H1 (cell line): ENCODE measurements at regions not wholly inside any gene's neighbourhood (a gene's known extent, or its start where the extent isn't known, plus 50 kb on each side); places are given as distances from the start of the nearest gene placed in this dataset.

ENCODE experiments used
- CTCF ChIA-PET: fragments of 300-600 bp; sonication (Branson Sonifier 250); formaldehyde crosslinking; loops from one replicate; lab custom pipeline; 2021; ENCODE audit not compliant: partially characterized antibody; lab: Charles Lee
- POLR2A ChIA-PET: fragments of 300-600 bp; sonication (Branson Sonifier 250); formaldehyde crosslinking; loops from one replicate; lab custom pipeline; 2021; ENCODE audit warnings: inconsistent platforms; ENCODE audit not compliant: partially characterized antibody; lab: Charles Lee
- DNase-seq, 2 experiments: peaks; one replicate each; pipeline versions ENCODE4 v3.0.0 to v3.0.0-alpha.2; 2010 to 2022; ENCODE audit warnings: low spot score in 2 of 2, low read depth in 1 of 2, mixed read lengths in 1 of 2
- FAIRE-seq: peaks from 2 replicates; lab custom pipeline; 2011; peaks lifted over from hg19 to GRCh38; lab: Jason Lieb, UNC
- H2AFZ ChIP-seq: 2 replicates; pipeline ENCODE4 v1.8.1; 2012; ENCODE audit warnings: low read length, inconsistent platforms
- H2AK5ac ChIP-seq: 2 replicates; pipeline ENCODE4 v1.6.1; 2013; ENCODE audit warnings: low read depth, low read length
- H2BK120ac ChIP-seq: replicated peaks from 2 replicates; pipeline ENCODE3; 2013; ENCODE audit warnings: low read depth, low read length, inconsistent platforms
- H2BK12ac ChIP-seq: 2 replicates; pipeline ENCODE4 v1.6.1; 2013; ENCODE audit warnings: low read depth, low read length
- H2BK15ac ChIP-seq: 2 replicates; pipeline ENCODE4 v1.6.1; 2013; ENCODE audit warnings: low read length
- H2BK20ac ChIP-seq: 2 replicates; pipeline ENCODE4 v1.6.1; 2013; ENCODE audit warnings: low read length
- H2BK5ac ChIP-seq: 2 replicates; pipeline ENCODE4 v1.6.1; 2013; ENCODE audit warnings: low read depth, low read length
- H3K14ac ChIP-seq: 2 replicates; pipeline ENCODE4 v1.6.1; 2013; ENCODE audit warnings: inconsistent platforms; ENCODE audit not compliant: insufficient read length
- H3K18ac ChIP-seq: 2 replicates; pipeline ENCODE4 v1.6.1; 2013; ENCODE audit warnings: low read length; ENCODE audit errors: extremely low read depth
- H3K23ac ChIP-seq: 2 replicates; pipeline ENCODE4 v1.6.1; 2013; ENCODE audit warnings: inconsistent platforms; ENCODE audit not compliant: insufficient read length
- H3K23me2 ChIP-seq: 2 replicates; pipeline ENCODE4 v1.6.1; 2013; ENCODE audit warnings: low read depth, low read length
- H3K27ac ChIP-seq: 2 replicates; pipeline ENCODE4 v1.6.1; 2011; ENCODE audit warnings: low read depth, low read length, inconsistent platforms
- H3K27me3 ChIP-seq, 4 experiments: replicated peaks in 1 of 4; 1 replicate in 1 of 4; 2 replicates in 3 of 4; pipeline versions ENCODE4 v1.6.1 to v1.8.1; 2011 to 2013; ENCODE audit warnings: low read length in 3 of 4, mild to moderate bottlenecking in 3 of 4, inconsistent platforms in 2 of 4, mixed read lengths in 2 of 4, moderate library complexity in 1 of 4; ENCODE audit not compliant: control insufficient read depth in 3 of 4, insufficient read depth in 3 of 4; ENCODE audit errors: extremely low read depth in 1 of 4
- H3K36me3 ChIP-seq, 4 experiments: 2 replicates each; pipeline versions ENCODE4 v1.6.1 to v1.8.1; 2011 to 2013; ENCODE audit warnings: mild to moderate bottlenecking in 4 of 4, low read length in 3 of 4, moderate library complexity in 2 of 4, control low read depth in 1 of 4, inconsistent platforms in 1 of 4; ENCODE audit not compliant: insufficient read depth in 4 of 4, control insufficient read depth in 2 of 4
- H3K4ac ChIP-seq: replicated peaks from 2 replicates; pipeline ENCODE3; 2013; ENCODE audit warnings: low read length, low read depth, mixed read lengths, inconsistent platforms; ENCODE audit not compliant: insufficient read length
- H3K4me1 ChIP-seq, 4 experiments: replicated peaks in 1 of 4; 1 replicate in 1 of 4; 2 replicates in 3 of 4; pipeline versions ENCODE4 v1.6.1 to v1.8.1; 2011 to 2013; ENCODE audit warnings: low read length in 3 of 4, inconsistent platforms in 2 of 4, mixed read lengths in 1 of 4; ENCODE audit not compliant: insufficient read depth in 4 of 4, control insufficient read depth in 3 of 4
- H3K4me2 ChIP-seq, 2 experiments: 2 replicates each; pipeline versions ENCODE4 v1.6.1 to v1.8.1; 2011 to 2013; ENCODE audit warnings: low read depth in 2 of 2, low read length in 2 of 2, control low read depth in 1 of 2, inconsistent platforms in 1 of 2, mild to moderate bottlenecking in 1 of 2; ENCODE audit not compliant: insufficient read depth in 1 of 2
- H3K4me3 ChIP-seq, 4 experiments: fragments of 200-600, 300-600 bp in 1 of 4; sonication (generic), shearing (Covaris generic), sonication (Bioruptor Twin) in 1 of 4; 2 replicates each; pipeline versions ENCODE4 v1.5.1 to v1.8.1; 2011 to 2016; ENCODE audit warnings: low read length in 4 of 4, low read depth in 3 of 4, control low read depth in 2 of 4, inconsistent platforms in 2 of 4, mild to moderate bottlenecking in 2 of 4, mixed read lengths in 1 of 4, moderate library complexity in 1 of 4; ENCODE audit not compliant: insufficient read depth in 2 of 4; ENCODE audit errors: extremely low read depth in 1 of 4
- H3K56ac ChIP-seq: replicated peaks from 2 replicates; pipeline ENCODE3; 2013; ENCODE audit warnings: low read depth, mild to moderate bottlenecking, mixed read lengths, low read length, inconsistent platforms; ENCODE audit not compliant: insufficient read length
- H3K79me1 ChIP-seq: 2 replicates; pipeline ENCODE4 v1.6.1; 2013; ENCODE audit warnings: low read depth, low read length, control low read depth
- H3K79me2 ChIP-seq, 2 experiments: 2 replicates each; pipeline versions ENCODE4 v1.6.1 to v1.8.1; 2012 to 2013; ENCODE audit warnings: low read length in 2 of 2, mild to moderate bottlenecking in 2 of 2, inconsistent platforms in 1 of 2; ENCODE audit not compliant: insufficient read depth in 2 of 2, control insufficient read depth in 1 of 2
- H3K9ac ChIP-seq, 4 experiments: replicated peaks in 1 of 4; 1 replicate in 1 of 4; 2 replicates in 3 of 4; pipeline versions ENCODE4 v1.6.1 to v1.8.1; 2011 to 2013; ENCODE audit warnings: low read depth in 3 of 4, low read length in 3 of 4, control low read depth in 2 of 4, mild to moderate bottlenecking in 2 of 4, moderate library complexity in 2 of 4, inconsistent platforms in 1 of 4; ENCODE audit errors: extremely low read depth in 1 of 4
- H3K9me3 ChIP-seq, 2 experiments: 2 replicates each; pipeline versions ENCODE4 v1.6.1 to v1.8.1; 2012 to 2013; ENCODE audit warnings: mild to moderate bottlenecking in 2 of 2, moderate library complexity in 2 of 2, control low read depth in 1 of 2, inconsistent platforms in 1 of 2, low read depth in 1 of 2, low read length in 1 of 2, mixed read lengths in 1 of 2; ENCODE audit not compliant: insufficient read depth in 2 of 2
- H4K20me1 ChIP-seq, 2 experiments: replicated peaks in 1 of 2; 2 replicates each; pipeline versions ENCODE3 to v1.8.1; 2011 to 2013; ENCODE audit warnings: inconsistent platforms in 2 of 2, low read length in 2 of 2, mild to moderate bottlenecking in 1 of 2; ENCODE audit not compliant: insufficient read depth in 2 of 2, control insufficient read depth in 1 of 2
- H4K5ac ChIP-seq: 2 replicates; pipeline ENCODE4 v1.6.1; 2013; ENCODE audit warnings: low read length, low read depth, mixed read lengths, inconsistent platforms; ENCODE audit not compliant: insufficient read length
- H4K8ac ChIP-seq: 2 replicates; pipeline ENCODE4 v1.8.0; 2013; ENCODE audit warnings: mild to moderate bottlenecking, moderate library complexity, low read length, inconsistent platforms; ENCODE audit not compliant: insufficient read depth; ENCODE audit errors: extremely low read depth
- H4K91ac ChIP-seq: replicated peaks from 2 replicates; pipeline ENCODE3; 2013; ENCODE audit warnings: low read length, mixed read lengths, inconsistent platforms; ENCODE audit not compliant: insufficient read length
- CTCF ChIP-seq, 3 experiments: IDR thresholded peaks; 1 replicate in 2 of 3; 2 replicates in 1 of 3; pipeline versions ENCODE4 v1.5.1 to v1.6.1; 2011; ENCODE audit warnings: low read length in 3 of 3, mild to moderate bottlenecking in 3 of 3, inconsistent platforms in 2 of 3, low read depth in 1 of 3, moderate library complexity in 1 of 3; ENCODE audit not compliant: insufficient read depth in 1 of 3; ENCODE audit errors: control extremely low read depth in 1 of 3
- EZH2 ChIP-seq: fragments of 200-600 bp; sonication (generic); IDR thresholded peaks from 2 replicates; pipeline ENCODE4 v1.7.1; 2012; ENCODE audit warnings: low read depth, mild to moderate bottlenecking, moderate library complexity, low read length, inconsistent platforms; ENCODE audit not compliant: severe bottlenecking
- GABPA ChIP-seq: IDR thresholded peaks from 2 replicates; pipeline ENCODE4 v1.6.1; 2011; ENCODE audit warnings: mild to moderate bottlenecking, low read length, moderate library complexity, borderline replicate concordance; ENCODE audit not compliant: insufficient read depth
- TAF7 ChIP-seq: optimal IDR thresholded peaks from 2 replicates; pipeline ENCODE3; 2011; ENCODE audit warnings: low read depth, mild to moderate bottlenecking, inconsistent platforms, low read length, moderate library complexity, borderline replicate concordance
- TBP ChIP-seq: IDR thresholded peaks from 2 replicates; pipeline ENCODE4 v1.6.1; 2011; ENCODE audit warnings: low read depth, low read length, improper control_type of control experiment
- WGBS, 2 experiments: shearing (Covaris generic) in 1 of 2; methylation state at CpG; one replicate each; pipeline versions ENCODE4 v1.1.6 to v1.1.7; 2013 to 2015; ENCODE audit warnings: low lambda C conversion rate in 2 of 2, mixed read lengths in 2 of 2, inconsistent platforms in 1 of 2, low coverage in 1 of 2, missing lambda C conversion rate in 1 of 2; ENCODE audit not compliant: insufficient replicate concordance in 2 of 2, insufficient coverage in 1 of 2, insufficient read length in 1 of 2; ENCODE audit errors: extremely low coverage in 1 of 2, missing lambda C conversion rate in 1 of 2; 5-methylcytosine and 5-hydroxymethylcytosine counted together

- no peak overlapping the region for H3K4me3 ChIP-seq
- H3K23ac ChIP-seq: no peak overlapping the region
- CTCF ChIA-PET: interaction anchor here (0.6 to 11.3 kb wide), 36 partner anchors 9 to 564 kb away, joined by 3 to 109 read pairs (median 5); partner anchors contain the start of gene SCHIP1
- no peak overlapping the region for H3K18ac ChIP-seq
- H4K91ac ChIP-seq: no peak overlapping the region
- H3K56ac ChIP-seq: no peak overlapping the region
- no peak overlapping the region for H3K27ac ChIP-seq
- H2BK5ac ChIP-seq: no peak overlapping the region
- H2AFZ ChIP-seq: no peak overlapping the region
- H3K14ac ChIP-seq: no peak overlapping the region
- no peaks in the 10 kb centered on the region for H3K23me2 ChIP-seq
- H4K20me1 ChIP-seq: no peaks in the 10 kb centered on the region
- H3K4ac ChIP-seq: no peak overlapping the region
- no peaks in the 10 kb centered on the region for H3K36me3 ChIP-seq
- H4K8ac ChIP-seq: no peak overlapping the region
- H3K4me2 ChIP-seq: no peak overlapping the region
- no peak overlapping the region for H4K5ac ChIP-seq
- H2AK5ac ChIP-seq: no peak overlapping the region
- no peaks in the 10 kb centered on the region for H3K27me3 ChIP-seq
- no peak overlapping the region for H2BK15ac ChIP-seq
- no peaks in the 10 kb centered on the region for H3K4me1 ChIP-seq
- POLR2A ChIA-PET: interaction anchor here (3.4 kb wide), 1 partner anchor 11 kb away, joined by 11 read pairs; the partner anchor contains the start of gene SCHIP1
- H3K9ac ChIP-seq: no peak overlapping the region
- TF ChIP-seq CTCF (IDR thresholded peaks at IDR 0.05; ENCODE audit: control extremely low read depth in 1 of 3, insufficient read depth in 1 of 3, low read depth in 1 of 3, low read length in 3 of 3): no peak
- no peak for TF ChIP-seq GABPA
- TF ChIP-seq EZH2: no peak
- no peak for TF ChIP-seq TBP
- TF ChIP-seq TAF7: no peak
- H2BK20ac ChIP-seq: no peak overlapping the region
- H3K79me1 ChIP-seq: no peaks in the 10 kb centered on the region
- H3K9me3 ChIP-seq: no peaks in the 10 kb centered on the region
- DNase-seq (no peak), FAIRE-seq (no peak)
- 97% methylated on average over 4 of the region's 4 CpGs; no CpG with 5 or more reads in 1 of the 2 experiments for WGBS, 2 experiments
- H2BK120ac ChIP-seq: no peak overlapping the region
- no peak overlapping the region for H2BK12ac ChIP-seq
- H3K79me2 ChIP-seq: no peaks in the 10 kb centered on the region
Observed at GRCh38 chr3:159829056-159829455, 159.6 kb upstream of the IL12A start.
